G401 (cell line): ENCODE measurements at regions not wholly inside any gene's neighbourhood (a gene's known extent, or its start where the extent isn't known, plus 50 kb on each side); places are given as distances from the start of the nearest gene placed in this dataset.
A peak's percentile ranks its signal among the peaks of the same experiment; 100 is the strongest.
"Not testable (repeated sequence)": the region's sequence is repeated elsewhere in the genome, so short reads cannot be mapped to it uniquely, and the experiment has no call there.

Source experiments
- DNase-seq: peaks from one replicate; pipeline ENCODE4 v3.0.0-alpha.2; 2015; ENCODE audit warnings: low spot score
- in situ Hi-C: cut with HindIII; loops from 2 replicates; pipeline ENCODE4 v1.10.0; 2016; ENCODE audit warnings: low sequenced_read_pairs, mixed read lengths

GRCh38 chr2:224650815-224651439 is 65.2 kb downstream of the CCDC195 start:
- in situ Hi-C loops: no loop called here
- DNase-seq: peak; percentile 71

DNA sequence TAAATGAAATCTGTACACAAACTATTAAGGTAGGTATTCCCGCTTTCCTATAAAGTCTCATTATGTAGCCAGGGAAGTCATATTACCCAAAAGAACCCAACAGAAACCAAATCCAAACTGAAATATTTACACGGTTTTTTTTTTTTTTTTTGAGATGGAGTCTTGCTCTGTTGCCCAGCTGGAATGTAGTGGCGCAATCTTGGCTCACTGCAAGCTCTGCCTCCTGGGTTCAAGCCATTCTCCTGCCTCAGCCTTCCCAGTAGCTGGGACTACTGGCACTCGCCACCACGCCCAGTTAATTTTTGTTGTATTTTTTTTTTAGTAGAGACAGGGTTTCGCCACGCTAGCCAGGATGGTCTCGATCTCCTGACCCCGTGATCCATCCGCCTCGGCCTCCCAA is 62.5 kb upstream of the CUL3 start:
- DNase-seq, in situ Hi-C loops: not testable (repeated sequence)

DNA sequence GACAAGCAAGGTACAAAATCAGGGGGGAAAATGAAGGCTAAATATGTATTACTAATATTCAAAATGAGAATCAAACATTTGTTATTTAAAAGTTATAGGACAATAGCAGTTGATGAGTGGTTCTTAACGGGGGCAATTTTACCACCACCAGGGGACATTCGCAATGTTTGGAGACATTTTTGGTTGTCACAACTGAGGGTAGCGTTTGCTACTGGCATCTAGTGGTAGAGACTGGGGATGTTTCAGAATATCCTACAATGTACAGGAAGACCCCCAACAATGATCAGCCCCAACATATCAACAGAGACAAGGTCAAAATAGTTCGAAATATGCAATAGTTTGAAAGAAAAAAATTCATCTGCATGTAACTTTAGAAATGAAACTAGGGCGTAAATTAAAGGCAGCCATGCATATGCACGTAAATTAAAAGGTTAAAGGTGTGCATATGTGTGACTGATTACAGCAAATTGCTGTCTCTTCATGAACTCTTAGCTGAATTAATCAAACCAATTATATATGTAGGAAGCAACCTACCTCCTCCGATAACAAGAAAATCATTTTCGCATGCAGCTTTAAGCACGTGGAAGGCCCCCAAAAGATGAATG is 61.2 kb upstream of the CUL3 start:
- in situ Hi-C loops: no loop called here
- no peak for DNase-seq

DNA sequence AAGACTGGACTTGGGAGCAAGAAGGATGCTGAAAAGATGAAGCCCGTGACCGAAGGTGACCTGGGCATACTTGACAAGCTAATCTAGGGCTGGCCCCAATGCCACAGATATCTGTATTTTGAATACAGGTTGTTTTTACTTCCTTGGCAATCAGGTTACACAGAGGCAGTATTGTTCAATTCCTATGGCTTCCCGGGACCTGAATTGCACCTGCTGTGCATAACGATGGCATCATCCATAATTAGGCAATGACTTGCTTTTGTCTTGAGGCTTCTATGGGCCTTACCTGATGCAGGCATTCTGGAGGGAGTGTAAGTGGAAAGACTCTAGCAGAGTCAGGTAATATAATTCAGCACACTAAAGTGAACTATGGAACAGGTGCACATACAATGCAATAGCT is 60.6 kb upstream of the CUL3 start:
- DNase-seq: no peak
- in situ Hi-C loops: no loop called here

DNA sequence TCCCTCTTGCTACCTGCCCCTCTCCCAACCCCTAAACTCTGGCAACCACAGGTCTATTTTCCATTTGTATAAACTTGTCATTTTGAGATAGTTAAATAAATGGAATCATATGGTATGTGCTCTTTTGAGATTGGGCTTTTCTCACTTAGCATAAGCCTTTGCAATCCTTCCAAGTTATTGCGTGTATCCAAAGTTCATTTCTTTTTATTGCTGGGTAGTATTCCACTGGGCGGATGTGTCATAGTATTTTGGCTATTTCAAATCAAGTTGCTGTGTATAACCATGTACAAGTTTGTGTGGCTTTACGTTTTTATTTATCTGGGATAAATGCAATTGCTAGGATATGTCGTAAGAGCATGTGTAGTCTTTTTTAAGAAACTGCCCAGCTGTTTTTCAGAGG is 55.5 kb upstream of the CUL3 start:
- in situ Hi-C loops: no loop called here

GRCh38 chr2:224638301-224638823 is 53.2 kb upstream of the CUL3 start:
- no peak for DNase-seq
- in situ Hi-C loops: no loop called here

More for the DNA sequence above, 55.5 kb upstream of the CUL3 start:
- DNase-seq: no peak
